SU-DHL-6 (cell line): ENCODE measurements at regions not wholly inside any gene's neighbourhood (a gene's known extent, or its start where the extent isn't known, plus 50 kb on each side); places are given as distances from the start of the nearest gene placed in this dataset.

Experiments used
- H2AFZ ChIP-seq: fragments of 200-600 bp; sonication (generic); 2 replicates; pipeline ENCODE4 v1.6.1; 2014; ENCODE audit warnings: low read depth, mild to moderate bottlenecking, moderate library complexity, mixed read lengths, antibody characterized with exemption, low read length; ENCODE audit not compliant: severe bottlenecking
- H3F3A ChIP-seq: fragments of 200-600 bp; shearing (Covaris generic); 2 replicates; pipeline ENCODE4 v1.6.0; 2016; ENCODE audit warnings: antibody characterized with exemption, mild to moderate bottlenecking; ENCODE audit not compliant: insufficient read depth
- H3K27ac ChIP-seq: fragments of 200-600 bp; sonication (generic); 2 replicates; pipeline ENCODE4 v1.5.1; 2016; ENCODE audit warnings: low read depth, mild to moderate bottlenecking, low read length, moderate library complexity, mixed read lengths
- H3K27me3 ChIP-seq: fragments of 200-600 bp; sonication (generic), shearing (Covaris generic); 2 replicates; pipeline ENCODE4 v1.6.0; 2014; ENCODE audit warnings: mild to moderate bottlenecking, low read length
- H3K36me3 ChIP-seq: fragments of 200-600 bp; sonication (generic); 2 replicates; pipeline ENCODE4 v1.6.1; 2014; ENCODE audit warnings: mild to moderate bottlenecking, low read length, mixed read lengths
- H3K4me2 ChIP-seq: fragments of 300-600, 200-600 bp; shearing (Covaris generic), sonication (generic); 2 replicates; pipeline ENCODE4 v1.6.0; 2014; ENCODE audit warnings: low read length, low read depth, mild to moderate bottlenecking; ENCODE audit not compliant: poor library complexity, severe bottlenecking
- H3K4me3 ChIP-seq: fragments of 200-600 bp; sonication (generic); 2 replicates; pipeline ENCODE4 v1.5.1; 2014; ENCODE audit warnings: antibody characterized with exemption, low read length, mild to moderate bottlenecking, mixed read lengths; ENCODE audit not compliant: insufficient read depth, poor library complexity, severe bottlenecking
- H3K79me2 ChIP-seq: fragments of 200-600 bp; sonication (generic); 2 replicates; pipeline ENCODE4 v1.6.1; 2014; ENCODE audit warnings: mild to moderate bottlenecking, low read length, moderate library complexity; ENCODE audit not compliant: insufficient read depth
- H3K9ac ChIP-seq: fragments of 200-600 bp; sonication (generic); 2 replicates; pipeline ENCODE4 v1.7.0; 2014; ENCODE audit warnings: mild to moderate bottlenecking, low read length
- H3K9me2 ChIP-seq: fragments of 200-600 bp; sonication (generic); replicated peaks from 2 replicates; pipeline ENCODE4 v1.6.1; 2014; ENCODE audit warnings: low read length; ENCODE audit not compliant: insufficient read depth
- H3K9me3 ChIP-seq: fragments of 200-600 bp; sonication (generic); 2 replicates; pipeline ENCODE4 v1.6.1; 2014; ENCODE audit warnings: low read length, mixed read lengths; ENCODE audit not compliant: insufficient read depth
- H4K20me1 ChIP-seq: fragments of 200-600 bp; sonication (generic); 2 replicates; pipeline ENCODE4 v1.6.1; 2014; ENCODE audit warnings: low read depth, mild to moderate bottlenecking, antibody characterized with exemption, low read length, moderate library complexity, mixed read lengths
- CTCF ChIP-seq: fragments of 200-600 bp; sonication (generic); IDR thresholded peaks from one replicate; pipeline ENCODE4 v1.5.1; 2017; ENCODE audit warnings: antibody characterized with exemption, mild to moderate bottlenecking, low read length, moderate library complexity; ENCODE audit not compliant: insufficient read depth, poor library complexity, severe bottlenecking
- EZH2phosphoT487 ChIP-seq: fragments of 200-600 bp; sonication (generic), shearing (Covaris generic); conservative IDR thresholded peaks from 2 replicates; pipeline ENCODE4 v1.6.1; 2018; ENCODE audit warnings: mild to moderate bottlenecking, antibody characterized with exemption, low read length, moderate library complexity, mixed read lengths

GRCh38 chr7:142380069-142380468 lies 122.2 kb upstream of the PRSS58 start:
- Histone ChIP-seq H3K79me2 (no peaks in the 10 kb centered on the region), H3K4me2 (no peak overlapping the region), H2AFZ (no peak overlapping the region), H3K9me2 (no peaks in the 10 kb centered on the region), H3K4me3 (no peak overlapping the region), H3K9ac (no peak overlapping the region), H3K9me3 (no peaks in the 10 kb centered on the region), H3K27ac (no peak overlapping the region), H3K36me3 (no peaks in the 10 kb centered on the region), H3F3A (no peaks in the 10 kb centered on the region), H3K27me3 (no peaks in the 10 kb centered on the region), H4K20me1 (no peaks in the 10 kb centered on the region)
- TF ChIP-seq EZH2phosphoT487 (no peak), CTCF (no peak)

- H4K20me1 ChIP-seq = no peaks in the 10 kb centered on the region
- H3K9me2 ChIP-seq = no peaks in the 10 kb centered on the region
- no peaks in the 10 kb centered on the region for H3K27me3 ChIP-seq
- TF ChIP-seq CTCF (no peak), EZH2phosphoT487 (no peak)
- no peaks in the 10 kb centered on the region for H3K36me3 ChIP-seq
- H3K27ac ChIP-seq = no peak overlapping the region
- H3K9me3 ChIP-seq = no peaks in the 10 kb centered on the region
- H3K4me3 ChIP-seq = no peak overlapping the region
- H3K79me2 ChIP-seq = no peaks in the 10 kb centered on the region
- H3F3A ChIP-seq = no peaks in the 10 kb centered on the region
- H2AFZ ChIP-seq = no peak overlapping the region
- H3K9ac ChIP-seq = no peak overlapping the region
- no peak overlapping the region for H3K4me2 ChIP-seq
Measured at GRCh38 chr7:142379201-142379885, 121.5 kb upstream of the PRSS58 start.

- Histone ChIP-seq H3K9me2 (no peaks in the 10 kb centered on the region), H3K4me3 (no peak overlapping the region), H3K4me2 (no peak overlapping the region), H2AFZ (no peak overlapping the region), H3K9me3 (no peaks in the 10 kb centered on the region), H3K27ac (no peak overlapping the region), H4K20me1 (no peaks in the 10 kb centered on the region), H3K9ac (no peak overlapping the region), H3F3A (no peaks in the 10 kb centered on the region), H3K79me2 (no peaks in the 10 kb centered on the region), H3K27me3 (no peaks in the 10 kb centered on the region), H3K36me3 (no peaks in the 10 kb centered on the region)
- TF ChIP-seq EZH2phosphoT487 = no peak
- no peak for TF ChIP-seq CTCF
Measured at GRCh38 chr7:142377567-142377966, 119.7 kb upstream of the PRSS58 start.
